Endothelial cell (in vitro differentiated cells): ENCODE measurements at regions not wholly inside any gene's neighbourhood (a gene's known extent, or its start where the extent isn't known, plus 50 kb on each side); places are given as distances from the start of the nearest gene placed in this dataset.
A peak's percentile ranks its signal among the peaks of the same experiment; 100 is the strongest.

Source experiments
- DNase-seq: peaks from one replicate; pipeline ENCODE4 v3.0.0; 2021; ENCODE audit warnings: low spot score
- H3K27ac Mint-ChIP-seq: one replicate; pipeline ENCODE4 v1.8.0; 2021; ENCODE audit warnings: mixed read lengths, inconsistent platforms; ENCODE audit not compliant: unreplicated experiment
- H3K27me3 Mint-ChIP-seq: one replicate; pipeline ENCODE4 v1.8.0; 2021; ENCODE audit warnings: mild to moderate bottlenecking, moderate library complexity, mixed read lengths, inconsistent platforms; ENCODE audit not compliant: unreplicated experiment
- H3K36me3 Mint-ChIP-seq: one replicate; pipeline ENCODE4 v1.8.0; 2021; ENCODE audit warnings: mild to moderate bottlenecking, low read depth, mixed read lengths, inconsistent platforms; ENCODE audit not compliant: unreplicated experiment
- H3K4me1 Mint-ChIP-seq: one replicate; pipeline ENCODE4 v1.8.0; 2021; ENCODE audit warnings: mild to moderate bottlenecking, mixed read lengths, inconsistent platforms; ENCODE audit not compliant: unreplicated experiment
- H3K4me3 Mint-ChIP-seq: one replicate; pipeline ENCODE4 v1.8.0; 2021; ENCODE audit warnings: mild to moderate bottlenecking, mixed read lengths, inconsistent platforms; ENCODE audit not compliant: unreplicated experiment
- H3K9me3 Mint-ChIP-seq: one replicate; pipeline ENCODE4 v1.8.0; 2021; ENCODE audit warnings: mixed read lengths, inconsistent platforms; ENCODE audit not compliant: unreplicated experiment
- TF ChIP-seq, protein P1 (sequence below): fragments of 200-600 bp; sonication (generic); IDR thresholded peaks from one replicate; pipeline ENCODE4 v1.5.0; 2021; ENCODE audit warnings: antibody characterized with exemption; ENCODE audit not compliant: unreplicated experiment

DNA sequence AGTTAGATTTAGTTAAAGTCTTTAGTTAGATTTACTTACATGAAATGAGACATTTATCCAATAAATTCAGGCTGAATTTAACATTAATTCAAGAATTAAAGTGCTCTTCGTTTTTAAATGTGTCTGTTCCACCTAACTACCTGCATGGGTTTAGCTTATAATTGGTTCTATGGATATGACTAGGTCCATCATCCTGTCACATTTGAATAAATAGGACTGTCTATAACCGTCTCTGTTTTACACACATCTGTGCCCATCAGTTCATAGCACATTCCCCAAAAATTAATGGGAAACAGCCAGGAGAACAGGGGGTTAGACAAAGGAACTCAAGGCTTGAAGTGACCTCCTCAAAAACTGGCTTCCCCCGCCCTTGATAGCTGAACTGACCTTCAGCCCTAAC is 219.6 kb downstream of the MRPL39 start:
- H3K9me3 Mint-ChIP-seq: no peaks in the 10 kb centered on the region
- TF ChIP-seq, protein P1, sequence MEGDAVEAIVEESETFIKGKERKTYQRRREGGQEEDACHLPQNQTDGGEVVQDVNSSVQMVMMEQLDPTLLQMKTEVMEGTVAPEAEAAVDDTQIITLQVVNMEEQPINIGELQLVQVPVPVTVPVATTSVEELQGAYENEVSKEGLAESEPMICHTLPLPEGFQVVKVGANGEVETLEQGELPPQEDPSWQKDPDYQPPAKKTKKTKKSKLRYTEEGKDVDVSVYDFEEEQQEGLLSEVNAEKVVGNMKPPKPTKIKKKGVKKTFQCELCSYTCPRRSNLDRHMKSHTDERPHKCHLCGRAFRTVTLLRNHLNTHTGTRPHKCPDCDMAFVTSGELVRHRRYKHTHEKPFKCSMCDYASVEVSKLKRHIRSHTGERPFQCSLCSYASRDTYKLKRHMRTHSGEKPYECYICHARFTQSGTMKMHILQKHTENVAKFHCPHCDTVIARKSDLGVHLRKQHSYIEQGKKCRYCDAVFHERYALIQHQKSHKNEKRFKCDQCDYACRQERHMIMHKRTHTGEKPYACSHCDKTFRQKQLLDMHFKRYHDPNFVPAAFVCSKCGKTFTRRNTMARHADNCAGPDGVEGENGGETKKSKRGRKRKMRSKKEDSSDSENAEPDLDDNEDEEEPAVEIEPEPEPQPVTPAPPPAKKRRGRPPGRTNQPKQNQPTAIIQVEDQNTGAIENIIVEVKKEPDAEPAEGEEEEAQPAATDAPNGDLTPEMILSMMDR: no peak
- H3K36me3 Mint-ChIP-seq: no peaks in the 10 kb centered on the region
- no peaks in the 10 kb centered on the region for H3K27me3 Mint-ChIP-seq
- no peak for DNase-seq
- no peak overlapping the region for H3K4me3 Mint-ChIP-seq
- no peak overlapping the region for H3K27ac Mint-ChIP-seq
- no peaks in the 10 kb centered on the region for H3K4me1 Mint-ChIP-seq

DNA sequence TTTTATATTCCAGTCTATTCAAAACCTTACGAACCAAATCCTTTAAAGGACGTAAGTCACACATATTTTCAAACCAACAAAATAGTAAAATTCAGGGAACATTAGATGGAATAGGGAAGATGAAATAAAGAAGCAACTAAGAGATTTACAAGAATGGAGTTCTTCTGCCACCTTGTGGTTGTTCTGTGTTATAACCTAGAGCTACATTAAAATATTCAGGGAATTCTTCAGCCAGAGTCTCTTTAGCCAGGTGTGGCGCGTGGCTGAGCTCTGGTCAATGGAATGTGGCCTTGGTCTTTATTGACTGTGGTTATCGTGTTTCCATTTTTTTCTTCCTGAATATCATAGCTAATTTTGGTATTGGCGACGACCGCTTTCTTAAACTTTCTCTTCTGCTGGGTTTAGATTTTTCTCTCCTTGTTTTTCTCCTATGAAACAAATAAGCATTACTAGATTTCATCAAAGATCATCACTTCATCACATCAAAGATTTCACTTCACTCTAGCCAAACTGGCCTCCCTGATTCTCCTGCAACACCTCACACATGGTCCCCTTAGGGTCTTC is 221.3 kb downstream of the MRPL39 start:
- Mint-ChIP-seq H3K27ac (no peak overlapping the region), H3K4me1 (no peaks in the 10 kb centered on the region), H3K9me3 (no peaks in the 10 kb centered on the region), H3K36me3 (no peaks in the 10 kb centered on the region), H3K4me3 (no peak overlapping the region), H3K27me3 (no peaks in the 10 kb centered on the region)
- peak; percentile 12 for DNase-seq
- TF ChIP-seq, protein P1: peak; percentile 90

DNA sequence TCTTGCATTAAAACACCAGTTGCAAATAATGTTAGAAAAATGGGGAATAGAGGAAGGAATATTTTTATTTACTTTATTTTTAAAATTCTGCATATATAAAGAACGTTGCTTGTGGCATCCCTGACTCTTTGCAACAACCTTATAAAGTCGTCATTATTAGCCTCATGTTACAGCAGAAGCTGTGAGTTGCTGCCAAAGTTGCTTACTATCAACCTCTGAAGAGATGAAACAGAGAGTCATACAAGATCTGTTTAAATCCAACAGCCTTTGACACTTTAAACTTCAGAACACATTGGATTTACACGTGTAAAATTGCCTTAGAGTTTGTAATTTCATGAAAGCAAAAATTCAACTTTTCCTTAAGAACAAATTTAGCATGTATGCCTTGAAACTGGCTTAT is 221.9 kb downstream of the MRPL39 start:
- Mint-ChIP-seq H3K36me3 (no peaks in the 10 kb centered on the region), H3K27ac (no peak overlapping the region), H3K27me3 (no peaks in the 10 kb centered on the region), H3K4me3 (no peak overlapping the region), H3K9me3 (no peaks in the 10 kb centered on the region), H3K4me1 (no peaks in the 10 kb centered on the region)
- TF ChIP-seq, protein P1: no peak
- no peak for DNase-seq

DNA sequence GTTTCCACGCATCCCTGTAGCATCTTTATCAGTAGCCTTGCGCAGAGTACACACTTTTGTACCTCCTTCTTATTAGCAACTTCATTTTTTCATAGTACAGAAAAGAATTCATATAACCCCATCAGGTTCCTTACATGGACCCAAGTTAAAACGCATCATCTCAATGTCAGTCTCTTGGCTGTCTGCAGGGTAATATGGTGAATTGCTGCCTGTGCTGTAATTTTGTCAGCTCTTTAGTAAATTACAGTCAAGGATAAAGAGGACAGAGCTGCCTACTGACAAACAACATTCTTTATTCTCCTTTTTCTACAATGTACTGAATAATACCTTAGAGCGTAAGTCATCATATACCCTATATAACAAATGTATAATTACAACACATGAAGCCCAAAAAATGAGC is 222.5 kb downstream of the MRPL39 start:
- TF ChIP-seq, protein P1: no peak
- Mint-ChIP-seq H3K9me3 (no peaks in the 10 kb centered on the region), H3K4me1 (no peaks in the 10 kb centered on the region), H3K27me3 (no peaks in the 10 kb centered on the region), H3K36me3 (no peaks in the 10 kb centered on the region), H3K4me3 (no peak overlapping the region), H3K27ac (no peak overlapping the region)
- DNase-seq: no peak

DNA sequence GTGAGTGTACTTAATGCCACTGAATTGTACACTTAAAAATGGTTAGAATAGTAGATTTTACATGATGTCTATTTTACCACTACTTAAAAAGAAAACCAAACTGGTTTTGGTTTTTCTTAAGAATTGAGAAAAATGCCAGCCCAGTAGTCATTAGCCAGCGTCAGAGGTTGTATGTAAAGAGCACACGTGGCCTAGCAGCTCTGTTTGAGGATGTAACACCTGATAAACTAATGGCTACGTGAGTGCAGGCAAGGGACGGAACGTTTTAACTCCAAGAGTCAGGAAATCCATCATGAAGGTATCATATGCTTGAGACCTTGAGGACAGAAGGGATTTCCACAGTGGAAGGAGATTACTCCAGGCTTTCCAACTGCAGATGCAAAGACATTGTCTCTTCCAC is 223.7 kb downstream of the MRPL39 start:
- Mint-ChIP-seq H3K36me3 (no peaks in the 10 kb centered on the region), H3K4me1 (no peaks in the 10 kb centered on the region), H3K27me3 (no peaks in the 10 kb centered on the region), H3K9me3 (no peaks in the 10 kb centered on the region), H3K4me3 (no peak overlapping the region), H3K27ac (no peak overlapping the region)
- DNase-seq: no peak
- TF ChIP-seq, protein P1: no peak
